T-cell (primary cell): ENCODE measurements at regions not wholly inside any gene's neighbourhood (a gene's known extent, or its start where the extent isn't known, plus 50 kb on each side); places are given as distances from the start of the nearest gene placed in this dataset.

Experiments used
- ATAC-seq, 4 experiments: fragments of 200-7000 bp in 3 of 4; fragments of 150-1000 bp in 1 of 4; cut with Tn5 transposase; replicated peaks in 1 of 4; 1 replicate in 3 of 4; 2 replicates in 1 of 4; pipeline ENCODE4 v1.10.0; 2021; ENCODE audit warnings: moderate library complexity in 3 of 4, mild to moderate bottlenecking in 2 of 4, moderate number of reproducible peaks in 1 of 4
- CTCF ChIA-PET, 2 donors: fragments of 300-600 bp; sonication (Branson Sonifier 250); formaldehyde crosslinking; loops; one replicate each; lab custom pipeline; 2022; ENCODE audit warnings: antibody characterized with exemption in 2 of 2; lab: Charles Lee
- POLR2A ChIA-PET, 2 donors: fragments of 300-600 bp; sonication (Branson Sonifier 250); formaldehyde crosslinking; loops; one replicate each; lab custom pipeline; 2022; ENCODE audit warnings: antibody characterized with exemption in 2 of 2; lab: Charles Lee
- DNase-seq, 35 experiments: peaks; one replicate each; pipeline versions ENCODE4 v3.0.0 to v3.0.0-alpha.2; 2013 to 2023
- H3K27ac ChIP-seq: one replicate; pipeline ENCODE4 v1.5.1; 2013; ENCODE audit warnings: low read length
- H3K27me3 ChIP-seq, 2 experiments: replicated peaks in 1 of 2; 1 replicate in 1 of 2; 2 replicates in 1 of 2; pipeline versions ENCODE4 v1.6.1 to v1.7.0; 2013; ENCODE audit warnings: low read length in 1 of 2, mixed read lengths in 1 of 2; ENCODE audit not compliant: control insufficient read depth in 2 of 2, insufficient read depth in 2 of 2; ENCODE audit errors: extremely low read depth in 1 of 2
- H3K36me3 ChIP-seq, 2 donors: 1 replicate in 1 of 2; 2 replicates in 1 of 2; pipeline versions ENCODE4 v1.6.1 to v1.7.0; 2013; ENCODE audit warnings: low read length in 1 of 2; ENCODE audit not compliant: control insufficient read depth in 2 of 2, insufficient read depth in 1 of 2; ENCODE audit errors: extremely low read depth in 1 of 2
- H3K4me1 ChIP-seq, 2 experiments: 1 replicate in 1 of 2; 2 replicates in 1 of 2; pipeline versions ENCODE4 v1.6.1 to v1.7.0; 2013; ENCODE audit warnings: low read length in 2 of 2, mixed read lengths in 1 of 2; ENCODE audit not compliant: insufficient read depth in 2 of 2, control insufficient read depth in 1 of 2; ENCODE audit errors: extremely low read depth in 1 of 2
- H3K4me3 ChIP-seq, 2 donors: 1 replicate in 1 of 2; 2 replicates in 1 of 2; pipeline versions ENCODE4 v1.5.1 to v1.7.0; 2013; ENCODE audit warnings: mild to moderate bottlenecking in 2 of 2, low read length in 1 of 2, moderate library complexity in 1 of 2; ENCODE audit not compliant: control insufficient read depth in 1 of 2; ENCODE audit errors: extremely low read depth in 1 of 2
- H3K9me3 ChIP-seq: 2 replicates; pipeline ENCODE4 v1.7.0; 2013
- H3K27ac Mint-ChIP-seq, 2 donors: one replicate each; pipeline ENCODE4 v1.8.0; 2020 to 2021; ENCODE audit warnings: mild to moderate bottlenecking in 2 of 2, mixed read lengths in 2 of 2
- H3K27me3 Mint-ChIP-seq, 2 donors: one replicate each; pipeline ENCODE4 v1.8.0; 2021 to 2022; ENCODE audit warnings: mixed read lengths in 2 of 2
- H3K36me3 Mint-ChIP-seq: one replicate; pipeline ENCODE4 v1.8.0; 2021; ENCODE audit warnings: mixed read lengths
- H3K4me1 Mint-ChIP-seq, 3 donors: one replicate each; pipeline ENCODE4 v1.8.0; 2020 to 2022; ENCODE audit warnings: mixed read lengths in 3 of 3, mild to moderate bottlenecking in 1 of 3
- H3K4me3 Mint-ChIP-seq, 3 donors: one replicate each; pipeline ENCODE4 v1.8.0; 2020 to 2022; ENCODE audit warnings: mild to moderate bottlenecking in 3 of 3, mixed read lengths in 3 of 3, moderate library complexity in 3 of 3
- H3K9me3 Mint-ChIP-seq, 3 donors: one replicate each; pipeline ENCODE4 v1.8.0; 2020 to 2022; ENCODE audit warnings: mixed read lengths in 3 of 3
- WGBS: methylation state at CpG from one replicate; pipeline ENCODE4 v1.1.5; 2013; ENCODE audit warnings: missing lambda C conversion rate; ENCODE audit not compliant: insufficient coverage; 5-methylcytosine and 5-hydroxymethylcytosine counted together

DNA sequence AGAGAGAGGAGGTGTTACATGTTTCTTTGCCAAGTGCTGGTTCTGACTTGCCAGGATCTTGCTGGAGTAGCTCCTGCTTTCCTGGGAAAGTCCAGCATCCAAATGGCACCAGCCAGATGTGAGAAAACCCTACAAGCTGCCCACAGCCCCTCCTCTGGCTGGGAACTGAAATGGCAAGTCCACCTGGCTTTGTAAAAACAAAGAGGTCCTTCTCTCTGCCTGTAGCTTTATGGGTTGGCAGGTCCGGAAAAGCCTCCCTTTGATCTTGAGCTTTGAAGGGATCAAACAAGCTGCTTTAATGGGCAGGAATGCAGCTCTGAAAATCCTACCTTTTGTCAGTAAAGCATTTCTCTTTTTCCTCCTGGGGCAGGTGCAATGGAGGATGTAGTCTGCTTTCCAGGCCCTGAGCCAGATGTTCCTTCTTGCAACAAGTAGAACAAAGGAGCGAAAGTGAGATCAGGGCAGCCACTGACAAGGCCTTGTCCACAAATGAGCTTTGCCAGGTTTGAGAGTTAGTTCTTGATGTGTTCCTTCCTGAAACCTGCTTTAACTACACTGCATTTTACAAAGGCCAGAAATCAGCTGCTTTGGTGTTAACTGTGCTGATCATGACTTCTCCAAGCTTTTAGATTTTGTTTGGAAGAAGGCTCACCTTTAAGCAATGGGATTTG, 456.7 kb downstream of the ZNF608 start:
- H3K27me3 ChIP-seq, result no peaks in the 10 kb centered on the region
- Mint-ChIP-seq H3K36me3 (no peaks in the 10 kb centered on the region), H3K9me3 (peaks cover 0 to 7% (median 0%) of the 10 kb centered on the region in 3 donors), H3K27ac (no peak overlapping the region), H3K4me3 (no peak overlapping the region), H3K27me3 (no peaks in the 10 kb centered on the region), H3K4me1 (no peaks in the 10 kb centered on the region)
- ATAC-seq (no peak), DNase-seq (no peak)
- ChIA-PET CTCF (no interaction called here), POLR2A (no interaction called here)
- WGBS, result 40% methylated on average over 1 of the region's 2 CpGs
- no peak overlapping the region for H3K4me3 ChIP-seq
- H3K36me3 ChIP-seq, result no peaks in the 10 kb centered on the region
- no peak overlapping the region for H3K27ac ChIP-seq
- H3K4me1 ChIP-seq, result no peaks in the 10 kb centered on the region
- H3K9me3 ChIP-seq, result no peaks in the 10 kb centered on the region

DNA sequence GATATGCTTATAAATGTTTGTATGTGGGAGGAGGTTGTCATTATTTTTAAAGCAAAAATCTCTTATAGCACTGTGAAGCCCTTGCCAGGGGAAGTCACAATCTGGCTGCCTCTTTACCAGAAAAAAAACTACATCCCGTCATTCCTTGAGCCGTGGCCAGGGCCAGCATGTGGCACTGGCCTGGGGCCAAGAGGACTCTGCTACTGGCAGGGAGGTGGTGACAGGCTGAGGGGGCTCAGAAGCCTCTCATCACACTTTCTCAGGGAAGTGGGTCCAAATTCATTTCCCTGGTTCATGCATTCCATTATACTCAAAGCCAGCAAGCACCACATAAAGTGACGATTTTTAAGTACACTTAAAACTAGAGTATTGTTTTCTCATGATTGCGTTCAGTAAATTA, 457.3 kb downstream of the ZNF608 start:
- no peaks in the 10 kb centered on the region for H3K36me3 ChIP-seq
- no peaks in the 10 kb centered on the region for H3K36me3 Mint-ChIP-seq
- CTCF ChIA-PET, result no interaction called here
- POLR2A ChIA-PET, result no interaction called here
- no peaks in the 10 kb centered on the region for H3K27me3 ChIP-seq
- peaks cover 0 to 5% (median 1%) of the 10 kb centered on the region in 3 donors for H3K9me3 Mint-ChIP-seq
- ATAC-seq (no peak), DNase-seq (no peak)
- no peak overlapping the region for H3K4me3 ChIP-seq
- H3K4me1 ChIP-seq, result no peaks in the 10 kb centered on the region
- WGBS, result 95% methylated on average over 2 of the region's 4 CpGs
- no peaks in the 10 kb centered on the region for H3K4me1 Mint-ChIP-seq
- no peak overlapping the region for H3K27ac Mint-ChIP-seq
- no peaks in the 10 kb centered on the region for H3K9me3 ChIP-seq
- no peaks in the 10 kb centered on the region for H3K27me3 Mint-ChIP-seq
- no peak overlapping the region for H3K27ac ChIP-seq
- no peak overlapping the region for H3K4me3 Mint-ChIP-seq

DNA sequence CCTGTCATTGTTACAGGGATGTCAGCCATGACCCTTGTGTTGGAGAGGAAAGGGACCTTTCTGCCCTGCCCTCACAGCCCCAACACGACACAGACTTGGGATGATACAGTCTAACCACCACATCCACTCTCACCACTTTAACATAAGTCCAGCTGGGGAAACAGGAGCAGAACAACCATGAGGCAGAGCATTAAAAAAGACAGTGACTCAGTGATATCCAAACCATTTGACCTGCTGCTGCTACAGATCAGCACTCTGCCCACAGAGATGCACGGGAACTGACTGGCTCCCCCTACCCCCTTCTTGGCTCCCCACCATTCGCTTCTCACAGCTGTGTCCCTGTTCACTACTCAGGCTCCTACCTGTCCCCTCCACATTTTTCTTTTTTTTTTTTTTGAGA, 458.6 kb downstream of the ZNF608 start:
- Histone ChIP-seq H3K4me3 (no peak overlapping the region), H3K36me3 (no peaks in the 10 kb centered on the region), H3K4me1 (no peaks in the 10 kb centered on the region), H3K27me3 (no peaks in the 10 kb centered on the region), H3K9me3 (no peaks in the 10 kb centered on the region), H3K27ac (no peak overlapping the region)
- no peak overlapping the region for H3K4me3 Mint-ChIP-seq
- peaks cover 0 to 11% (median 0%) of the 10 kb centered on the region in 3 donors for H3K9me3 Mint-ChIP-seq
- no peaks in the 10 kb centered on the region for H3K27me3 Mint-ChIP-seq
- DNase-seq (no peak), ATAC-seq (no peak)
- no peaks in the 10 kb centered on the region for H3K4me1 Mint-ChIP-seq
- ChIA-PET CTCF (no interaction called here), POLR2A (no interaction called here)
- 83% methylated on average over 2 of the region's 3 CpGs for WGBS
- no peaks in the 10 kb centered on the region for H3K36me3 Mint-ChIP-seq
- H3K27ac Mint-ChIP-seq, result no peak overlapping the region

DNA sequence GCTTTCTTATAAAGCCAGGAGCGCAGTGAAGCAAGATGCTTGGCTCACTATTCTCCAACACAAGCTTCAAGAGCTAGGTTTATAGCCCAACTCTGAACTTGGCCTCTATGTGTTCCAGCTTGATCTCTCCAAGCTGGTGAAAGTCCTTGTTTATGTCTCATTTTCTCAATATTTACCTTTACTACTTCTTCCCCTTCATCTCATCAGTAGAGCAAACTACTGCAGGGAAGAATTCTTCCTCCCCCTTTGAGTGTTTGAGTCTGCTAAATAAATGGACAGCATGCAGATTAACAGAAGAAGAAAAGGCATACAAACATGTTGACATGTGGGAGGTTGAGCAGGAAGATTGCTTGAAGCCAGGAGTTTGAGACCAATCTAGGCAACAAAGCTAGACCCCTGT, 460.7 kb downstream of the ZNF608 start:
- 86% methylated on average over 1 of the region's 1 CpG for WGBS
- Histone ChIP-seq H3K36me3 (no peaks in the 10 kb centered on the region), H3K27ac (no peak overlapping the region), H3K4me1 (no peaks in the 10 kb centered on the region), H3K27me3 (no peaks in the 10 kb centered on the region), H3K4me3 (no peak overlapping the region), H3K9me3 (no peaks in the 10 kb centered on the region)
- Mint-ChIP-seq H3K4me3 (no peak overlapping the region), H3K27ac (no peak overlapping the region), H3K4me1 (no peaks in the 10 kb centered on the region), H3K9me3 (peaks cover 0 to 11% (median 0%) of the 10 kb centered on the region in 3 donors), H3K36me3 (no peaks in the 10 kb centered on the region), H3K27me3 (no peaks in the 10 kb centered on the region)
- ChIA-PET CTCF (no interaction called here), POLR2A (no interaction called here)
- DNase-seq (no peak), ATAC-seq (no peak)

DNA sequence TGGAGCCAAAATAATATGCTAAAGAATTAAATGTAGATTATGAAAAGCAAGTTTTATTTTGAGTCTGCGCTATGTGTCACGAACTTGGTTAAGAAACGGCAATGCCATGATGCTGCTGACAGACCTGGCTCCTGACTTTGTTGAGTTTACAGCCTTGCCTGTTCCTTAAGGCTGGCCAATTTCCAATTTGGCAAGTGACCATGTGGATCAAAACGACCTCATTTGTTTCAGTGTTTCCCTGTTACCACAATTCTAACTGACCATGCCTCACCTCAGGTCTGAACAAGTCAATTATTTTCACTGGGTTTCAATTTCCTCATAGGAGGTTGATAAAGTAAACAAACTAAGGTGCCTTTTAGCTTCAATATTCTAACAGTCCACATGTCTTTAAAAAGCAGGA, 461.4 kb downstream of the ZNF608 start:
- no peak overlapping the region for H3K4me3 ChIP-seq
- ATAC-seq (no peak), DNase-seq (no peak)
- H3K9me3 ChIP-seq, result no peaks in the 10 kb centered on the region
- no peak overlapping the region for H3K27ac ChIP-seq
- H3K4me1 ChIP-seq, result no peaks in the 10 kb centered on the region
- Mint-ChIP-seq H3K9me3 (peaks cover 0 to 11% (median 0%) of the 10 kb centered on the region in 3 donors), H3K4me1 (no peaks in the 10 kb centered on the region), H3K4me3 (no peak overlapping the region), H3K27ac (no peak overlapping the region), H3K27me3 (no peaks in the 10 kb centered on the region), H3K36me3 (no peaks in the 10 kb centered on the region)
- no peaks in the 10 kb centered on the region for H3K27me3 ChIP-seq
- CTCF ChIA-PET, result no interaction called here
- no peaks in the 10 kb centered on the region for H3K36me3 ChIP-seq
- POLR2A ChIA-PET, result no interaction called here
- WGBS, result 73% methylated on average over 4 of the region's 4 CpGs

DNA sequence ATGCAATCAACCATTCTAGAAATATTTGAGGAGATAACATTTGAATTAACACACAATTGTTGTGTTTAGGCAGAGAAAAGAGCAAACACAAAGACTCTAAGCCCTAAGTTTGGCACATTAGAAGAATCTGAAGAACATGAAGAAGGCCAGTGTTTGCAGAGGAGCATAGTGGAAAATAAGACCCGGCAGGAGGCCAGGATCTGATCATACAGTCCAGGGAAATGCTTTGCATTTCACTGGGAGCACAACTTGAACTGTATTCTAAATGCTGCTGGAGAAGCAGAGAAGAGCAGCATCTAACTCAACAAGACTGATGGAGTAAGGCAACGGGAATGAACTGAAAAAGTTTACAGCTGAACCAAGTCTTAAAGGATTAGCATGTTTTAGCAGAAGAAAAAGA, 463.4 kb downstream of the ZNF608 start:
- ATAC-seq, result no peak
- H3K9me3 ChIP-seq, result no peaks in the 10 kb centered on the region
- H3K27ac ChIP-seq, result no peak overlapping the region
- Mint-ChIP-seq H3K4me1 (no peaks in the 10 kb centered on the region), H3K9me3 (peaks cover 0 to 11% (median 0%) of the 10 kb centered on the region in 3 donors), H3K4me3 (no peak overlapping the region), H3K27me3 (no peaks in the 10 kb centered on the region), H3K36me3 (no peaks in the 10 kb centered on the region), H3K27ac (no peak overlapping the region)
- CTCF ChIA-PET, result no interaction called here
- H3K4me3 ChIP-seq, result no peak overlapping the region
- H3K4me1 ChIP-seq, result no peaks in the 10 kb centered on the region
- H3K27me3 ChIP-seq, result no peaks in the 10 kb centered on the region
- WGBS, result 60% methylated on average over 2 of the region's 2 CpGs
- no peaks in the 10 kb centered on the region for H3K36me3 ChIP-seq
- DNase-seq, result no peak
- POLR2A ChIA-PET, result no interaction called here

DNA sequence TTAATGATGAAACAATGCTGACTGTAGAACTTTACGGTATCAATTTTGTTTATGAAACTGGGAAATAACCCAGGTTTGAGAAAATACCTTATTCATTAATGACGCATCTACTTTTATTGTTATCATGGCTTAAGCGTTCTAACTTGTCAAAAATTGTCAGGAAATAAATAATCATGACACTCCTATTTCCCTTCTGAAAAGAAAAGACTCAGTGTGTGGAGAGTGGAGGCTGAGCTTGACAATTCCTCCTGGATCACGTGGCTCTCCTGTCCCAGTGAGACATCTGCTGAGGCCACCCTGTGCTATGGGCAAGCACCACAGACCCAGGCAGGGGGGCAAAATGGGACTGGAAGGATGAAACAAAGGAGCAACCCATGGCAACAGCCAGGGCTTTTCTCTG, 466.4 kb downstream of the ZNF608 start:
- Mint-ChIP-seq H3K27ac (no peak overlapping the region), H3K4me1 (no peaks in the 10 kb centered on the region), H3K9me3 (peaks cover 0 to 11% (median 0%) of the 10 kb centered on the region in 3 donors), H3K36me3 (no peaks in the 10 kb centered on the region), H3K27me3 (no peaks in the 10 kb centered on the region), H3K4me3 (no peak overlapping the region)
- WGBS, result 50% methylated on average over 1 of the region's 4 CpGs
- H3K9me3 ChIP-seq, result no peaks in the 10 kb centered on the region
- DNase-seq (no peak), ATAC-seq (no peak)
- ChIA-PET POLR2A (no interaction called here), CTCF (no interaction called here)
- no peaks in the 10 kb centered on the region for H3K36me3 ChIP-seq
- H3K27ac ChIP-seq, result no peak overlapping the region
- no peaks in the 10 kb centered on the region for H3K27me3 ChIP-seq
- H3K4me3 ChIP-seq, result no peak overlapping the region
- no peaks in the 10 kb centered on the region for H3K4me1 ChIP-seq
